OCI-LY1 (cell line): ENCODE measurements at regions not wholly inside any gene's neighbourhood (a gene's known extent, or its start where the extent isn't known, plus 50 kb on each side); places are given as distances from the start of the nearest gene placed in this dataset.

Source experiments
- H2AFZ ChIP-seq: fragments of 200-600 bp; sonication (generic), shearing (Covaris generic); 2 replicates; pipeline ENCODE4 v1.6.0; 2014; ENCODE audit warnings: antibody characterized with exemption, mild to moderate bottlenecking, low read length
- H3F3A ChIP-seq: fragments of 200-600 bp; sonication (generic), shearing (Covaris generic); 2 replicates; pipeline ENCODE4 v1.6.0; 2014; ENCODE audit warnings: mild to moderate bottlenecking, antibody characterized with exemption, low read length, moderate library complexity; ENCODE audit not compliant: insufficient read depth
- H3K27ac ChIP-seq: fragments of 200-600 bp; sonication (generic); 2 replicates; pipeline ENCODE4 v1.5.1; 2014; ENCODE audit warnings: low read length, mixed run types, mild to moderate bottlenecking, low read depth; ENCODE audit not compliant: poor library complexity, severe bottlenecking
- H3K27me3 ChIP-seq: fragments of 200-600 bp; sonication (generic); 2 replicates; pipeline ENCODE4 v1.6.0; 2014; ENCODE audit warnings: antibody characterized with exemption, mild to moderate bottlenecking, low read length, moderate library complexity; ENCODE audit not compliant: insufficient read depth
- H3K36me3 ChIP-seq: fragments of 200-600 bp; sonication (generic); 2 replicates; pipeline ENCODE4 v1.6.1; 2014; ENCODE audit warnings: mild to moderate bottlenecking, antibody characterized with exemption, low read length, moderate library complexity, mixed read lengths; ENCODE audit not compliant: insufficient read depth
- H3K4me1 ChIP-seq: fragments of 200-600 bp; sonication (generic); 2 replicates; pipeline ENCODE4 v1.5.1; 2014; ENCODE audit warnings: mild to moderate bottlenecking, low read length, moderate library complexity; ENCODE audit not compliant: insufficient read depth, severe bottlenecking
- H3K4me2 ChIP-seq: fragments of 200-600 bp; sonication (generic), shearing (Covaris generic); 2 replicates; pipeline ENCODE4 v1.6.1; 2014; ENCODE audit warnings: low read length
- H3K4me3 ChIP-seq: fragments of 200-600 bp; sonication (generic); 2 replicates; pipeline ENCODE4 v1.5.1; 2014; ENCODE audit warnings: low read length, low read depth, mild to moderate bottlenecking, mixed read lengths; ENCODE audit not compliant: poor library complexity, severe bottlenecking
- H3K79me2 ChIP-seq: fragments of 200-600 bp; shearing (Covaris generic); 2 replicates; pipeline ENCODE4 v1.6.1; 2016; ENCODE audit warnings: mixed run types, low read length, mixed read lengths; ENCODE audit not compliant: insufficient read depth
- H3K9ac ChIP-seq: fragments of 200-600 bp; sonication (generic), shearing (Covaris generic); 2 replicates; pipeline ENCODE4 v1.6.1; 2014; ENCODE audit warnings: mild to moderate bottlenecking, low read length, mixed read lengths
- H3K9me2 ChIP-seq: fragments of 200-600 bp; sonication (generic), shearing (Covaris generic); 2 replicates; pipeline ENCODE4 v1.6.1; 2014; ENCODE audit warnings: low read depth, mild to moderate bottlenecking, low read length, mixed read lengths
- H3K9me3 ChIP-seq: fragments of 200-600 bp; shearing (Covaris generic); 2 replicates; pipeline ENCODE4 v1.6.1; 2014; ENCODE audit warnings: low read length, mixed read lengths
- H4K20me1 ChIP-seq: fragments of 200-600 bp; sonication (generic), shearing (Covaris generic); 2 replicates; pipeline ENCODE4 v1.6.0; 2016; ENCODE audit warnings: mild to moderate bottlenecking, low read length; ENCODE audit not compliant: insufficient read depth
- CTCF ChIP-seq: fragments of 200-600 bp; sonication (generic), shearing (Covaris generic); IDR thresholded peaks from 2 replicates; pipeline ENCODE4 v1.5.1; 2017; ENCODE audit warnings: mild to moderate bottlenecking, antibody characterized with exemption, low read length, moderate library complexity, mixed read lengths
- EZH2 ChIP-seq: fragments of 200-600 bp; sonication (generic), shearing (Covaris generic); IDR thresholded peaks from 2 replicates; pipeline ENCODE4 v1.8.0; 2017; ENCODE audit warnings: borderline replicate concordance, mixed run types, mild to moderate bottlenecking, antibody characterized with exemption, low read length, moderate library complexity, mixed read lengths

GRCh38 chr6:71496018-71496721, 207.6 kb downstream of the OGFRL1 start:
- H3K4me1 ChIP-seq = peaks cover 20% of the 10 kb centered on the region
- TF ChIP-seq EZH2 (no peak), CTCF (no peak)
- H3K4me3 ChIP-seq = peak overlapping the region; percentile 27
- no peaks in the 10 kb centered on the region for H3K27me3 ChIP-seq
- H3K79me2 ChIP-seq = no peaks in the 10 kb centered on the region
- H3K36me3 ChIP-seq = no peaks in the 10 kb centered on the region
- no peaks in the 10 kb centered on the region for H3K9me3 ChIP-seq
- H3K9ac ChIP-seq = no peak overlapping the region
- no peak overlapping the region for H2AFZ ChIP-seq
- no peaks in the 10 kb centered on the region for H4K20me1 ChIP-seq
- no peaks in the 10 kb centered on the region for H3F3A ChIP-seq
- peak overlapping the region; percentile 49 for H3K4me2 ChIP-seq
- H3K9me2 ChIP-seq = no peaks in the 10 kb centered on the region
- peak overlapping the region; percentile 65 for H3K27ac ChIP-seq

GRCh38 chr6:71496722-71497033, 208.1 kb downstream of the OGFRL1 start:
- Histone ChIP-seq H3K79me2 (no peaks in the 10 kb centered on the region), H3K36me3 (no peaks in the 10 kb centered on the region), H3K27me3 (no peaks in the 10 kb centered on the region), H3K9ac (no peak overlapping the region), H3K4me3 (no peak overlapping the region), H3K27ac (peak overlapping the region; percentile 65), H3F3A (no peaks in the 10 kb centered on the region), H3K4me1 (peaks cover 20% of the 10 kb centered on the region), H3K9me3 (no peaks in the 10 kb centered on the region), H4K20me1 (no peaks in the 10 kb centered on the region), H3K4me2 (no peak overlapping the region), H3K9me2 (no peaks in the 10 kb centered on the region), H2AFZ (no peak overlapping the region)
- TF ChIP-seq EZH2 (no peak), CTCF (no peak)

- TF ChIP-seq CTCF (no peak), EZH2 (no peak)
- H3K9ac ChIP-seq = no peak overlapping the region
- no peaks in the 10 kb centered on the region for H3K9me2 ChIP-seq
- H3K4me3 ChIP-seq = no peak overlapping the region
- no peak overlapping the region for H3K4me2 ChIP-seq
- H3K4me1 ChIP-seq = peaks cover 20% of the 10 kb centered on the region
- no peak overlapping the region for H3K27ac ChIP-seq
- no peaks in the 10 kb centered on the region for H3K36me3 ChIP-seq
- H3F3A ChIP-seq = no peaks in the 10 kb centered on the region
- no peaks in the 10 kb centered on the region for H3K27me3 ChIP-seq
- H4K20me1 ChIP-seq = no peaks in the 10 kb centered on the region
- H3K9me3 ChIP-seq = no peaks in the 10 kb centered on the region
- no peaks in the 10 kb centered on the region for H3K79me2 ChIP-seq
- no peak overlapping the region for H2AFZ ChIP-seq
Observed at GRCh38 chr6:71498638-71499037, 210.0 kb downstream of the OGFRL1 start.
